GM18861 (cell line): ENCODE measurements at regions not wholly inside any gene's neighbourhood (a gene's known extent, or its start where the extent isn't known, plus 50 kb on each side); places are given as distances from the start of the nearest gene placed in this dataset.
A peak's percentile ranks its signal among the peaks of the same experiment; 100 is the strongest.

Source experiments
- ATAC-seq: cut with Tn5 transposase; IDR thresholded peaks from one replicate; pipeline ENCODE4 v1.9.1; 2021; ENCODE audit not compliant: unreplicated experiment

- peak; percentile 74 for ATAC-seq
Observed at GRCh38 chr5:117999939-118000549, 988.3 kb downstream of the DTWD2 start.

DNA sequence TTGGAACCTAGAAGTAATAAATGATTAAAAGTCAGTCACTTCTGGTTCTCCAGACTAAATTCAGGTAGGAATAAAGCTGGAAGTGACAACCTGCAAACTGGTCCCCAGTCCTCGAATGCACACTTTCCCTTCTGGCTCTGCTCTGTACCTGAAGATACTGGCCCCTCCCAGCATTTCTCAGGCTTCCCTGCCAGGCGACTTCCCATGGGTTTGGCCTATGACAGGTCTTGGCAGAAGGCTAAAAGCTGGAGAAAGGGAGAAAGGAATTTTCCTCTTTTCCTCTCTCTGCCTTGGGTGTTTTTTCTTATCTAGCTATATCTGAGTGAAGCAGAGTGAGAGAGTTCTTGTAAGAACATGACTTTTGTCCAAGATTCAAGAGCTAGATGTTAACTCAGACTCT is 1005.7 kb downstream of the DTWD2 start:
- ATAC-seq, result no peak

DNA sequence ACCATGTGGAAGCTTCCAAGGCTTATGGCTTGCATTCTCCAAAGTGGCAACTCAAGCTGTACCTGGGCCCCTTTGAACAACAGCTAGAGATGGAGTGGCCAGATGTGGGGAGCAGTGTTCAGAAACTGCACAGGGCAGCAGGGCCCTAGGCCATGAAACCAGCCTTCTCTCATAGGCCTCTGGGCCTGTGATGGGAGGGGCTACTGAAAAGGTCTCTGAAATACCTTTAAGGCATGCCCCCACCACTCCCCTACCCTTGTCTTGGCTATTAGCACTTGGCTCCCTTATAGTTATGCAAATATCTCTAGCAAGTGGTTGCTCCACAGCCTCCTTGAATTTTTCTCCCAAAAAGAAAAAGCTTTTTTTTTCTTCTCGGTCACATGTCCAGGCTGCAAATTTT is 1014.6 kb downstream of the DTWD2 start:
- ATAC-seq, result no peak

GRCh38 chr5:117955831-117956230 is 1032.5 kb downstream of the DTWD2 start:
- no peak for ATAC-seq

DNA sequence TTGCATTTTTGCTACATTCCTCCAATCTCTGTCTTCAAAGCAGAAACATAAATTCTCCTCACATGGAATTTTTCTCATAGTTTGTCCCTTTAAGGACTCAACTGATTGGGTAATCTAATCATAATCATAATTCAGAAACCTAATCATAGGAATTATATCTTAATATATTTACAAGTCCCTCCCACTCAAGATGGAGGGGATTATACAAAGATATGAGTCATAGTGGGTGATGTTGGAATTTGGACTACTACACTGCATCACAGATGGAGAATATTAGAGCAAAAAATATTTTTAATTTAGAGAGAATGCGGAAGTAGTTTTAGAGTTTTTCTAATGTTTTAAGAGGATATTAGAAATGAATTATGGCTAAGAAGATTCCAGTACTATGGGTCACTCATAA is 1034.0 kb downstream of the DTWD2 start:
- no peak for ATAC-seq

DNA sequence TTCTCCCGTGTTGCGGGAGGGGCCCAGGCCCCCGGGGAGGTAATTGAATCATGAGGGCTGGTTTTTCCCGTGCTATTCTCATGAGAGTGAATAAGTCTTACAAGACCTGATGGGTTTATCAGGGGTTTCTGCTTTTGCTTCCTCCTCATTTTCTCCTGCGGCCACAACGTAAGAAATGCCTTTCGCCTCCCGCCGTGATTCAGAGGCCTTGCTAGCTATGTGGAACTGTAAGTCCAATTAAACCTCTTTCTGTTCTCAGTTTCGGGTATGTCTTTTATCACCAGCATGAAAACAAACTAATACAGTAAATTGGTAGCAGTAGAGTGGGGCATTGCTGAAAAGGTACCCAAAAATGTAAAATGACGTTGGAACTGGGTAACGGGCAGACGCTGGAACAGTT is 1035.1 kb downstream of the DTWD2 start:
- no peak for ATAC-seq

DNA sequence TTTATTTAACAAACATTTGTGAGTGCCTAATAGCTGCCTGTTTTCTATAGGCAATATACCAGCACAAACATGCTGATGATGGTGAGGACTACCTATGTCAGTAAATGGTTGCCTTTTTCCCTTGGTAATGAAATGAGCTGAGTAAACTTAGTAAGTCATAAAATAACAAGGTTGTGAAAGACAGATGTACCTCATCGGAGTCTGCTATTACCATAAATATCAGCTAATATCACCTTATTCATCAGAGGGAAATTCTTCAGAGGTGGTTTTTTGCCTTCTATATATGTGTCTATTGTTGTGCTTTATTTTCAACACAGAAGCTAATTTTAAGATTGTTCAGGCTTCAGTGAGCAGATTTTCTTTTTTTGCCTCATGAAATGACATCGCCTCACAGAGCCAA is 1040.5 kb downstream of the DTWD2 start:
- ATAC-seq, result no peak

DNA sequence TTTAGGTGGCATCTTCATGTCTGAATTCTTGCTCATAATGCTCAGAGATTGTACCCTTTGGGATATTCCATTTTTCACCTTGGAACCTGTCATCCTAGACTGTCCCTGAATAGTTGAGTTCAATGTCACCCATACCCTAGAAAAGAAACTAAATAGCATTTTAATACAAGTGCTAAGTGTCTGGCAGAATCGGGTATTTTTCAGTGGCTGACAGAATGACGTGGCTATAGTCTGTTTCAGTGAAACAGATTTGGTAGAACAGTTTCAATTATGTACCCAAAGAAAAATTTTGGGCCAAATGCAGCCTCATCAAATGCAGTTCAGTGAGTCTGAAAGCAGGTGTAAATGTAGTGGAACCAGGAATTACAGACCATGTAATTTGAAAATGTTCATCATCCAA is 1041.2 kb downstream of the DTWD2 start:
- no peak for ATAC-seq

GRCh38 chr5:117945258-117945657 is 1043.1 kb downstream of the DTWD2 start:
- ATAC-seq, result no peak

DNA sequence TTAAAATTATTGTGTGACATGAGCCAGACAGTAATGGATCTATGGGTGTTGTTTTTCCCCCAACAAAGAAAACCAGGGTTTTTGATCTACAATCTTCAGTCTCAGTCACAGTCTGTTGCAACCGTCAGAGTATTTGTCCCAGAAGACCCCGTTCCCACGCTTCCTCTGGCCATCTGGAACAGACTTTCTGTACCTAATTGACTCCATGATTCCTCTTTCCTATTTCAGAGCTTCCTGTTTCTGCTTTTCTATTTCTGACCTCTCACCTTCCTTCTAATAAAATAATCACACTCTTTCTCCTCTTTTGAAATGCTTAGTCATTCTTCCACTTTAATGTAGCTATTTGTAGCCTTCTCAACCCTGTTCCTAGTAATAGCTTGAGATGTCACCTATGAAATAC is 1044.8 kb downstream of the DTWD2 start:
- no peak for ATAC-seq

- ATAC-seq, result no peak
Observed at GRCh38 chr5:117942861-117943519, 1045.4 kb downstream of the DTWD2 start.

DNA sequence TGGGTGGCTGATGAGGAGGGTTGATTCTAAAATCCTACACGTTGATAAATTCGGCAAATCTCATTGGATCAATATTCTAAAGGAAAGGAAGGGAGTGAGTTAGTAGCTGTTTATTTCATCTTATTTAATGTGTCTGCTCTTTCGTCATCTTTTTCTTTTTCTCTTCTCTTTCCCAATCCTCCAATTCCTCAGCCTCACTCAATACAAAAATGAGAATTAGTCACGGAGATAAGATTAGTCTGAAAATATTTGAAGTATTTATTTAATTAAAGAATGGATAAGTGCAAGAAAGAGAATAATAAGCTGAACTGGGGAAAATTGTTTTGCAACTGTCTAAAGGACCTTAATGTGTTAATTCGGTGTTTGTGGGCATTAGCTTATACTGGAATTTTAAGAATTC is 1095.1 kb downstream of the DTWD2 start:
- ATAC-seq, result no peak

DNA sequence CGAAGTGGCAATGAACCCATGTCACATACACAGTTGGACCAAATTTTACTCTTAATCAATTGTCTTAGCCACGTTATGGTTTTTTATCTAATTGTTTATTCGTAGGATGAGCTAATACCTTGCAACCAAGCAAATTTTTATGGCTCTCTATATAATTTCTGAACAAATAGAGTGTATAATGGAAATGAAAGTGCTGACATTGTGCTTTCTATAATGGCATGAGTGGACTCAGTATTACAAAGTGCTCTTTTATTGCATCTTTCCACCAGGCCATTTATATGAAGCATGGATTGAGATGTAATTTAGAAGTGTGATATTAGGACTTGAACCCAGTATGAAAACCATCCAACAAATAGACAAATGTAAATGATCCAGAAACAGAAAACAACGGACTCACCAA is 1096.0 kb downstream of the DTWD2 start:
- ATAC-seq, result no peak

- ATAC-seq, result no peak
Observed at GRCh38 chr5:117889596-117889995, 1098.8 kb downstream of the DTWD2 start.

GRCh38 chr5:117888688-117889087 is 1099.7 kb downstream of the DTWD2 start:
- peak; percentile 73 for ATAC-seq

DNA sequence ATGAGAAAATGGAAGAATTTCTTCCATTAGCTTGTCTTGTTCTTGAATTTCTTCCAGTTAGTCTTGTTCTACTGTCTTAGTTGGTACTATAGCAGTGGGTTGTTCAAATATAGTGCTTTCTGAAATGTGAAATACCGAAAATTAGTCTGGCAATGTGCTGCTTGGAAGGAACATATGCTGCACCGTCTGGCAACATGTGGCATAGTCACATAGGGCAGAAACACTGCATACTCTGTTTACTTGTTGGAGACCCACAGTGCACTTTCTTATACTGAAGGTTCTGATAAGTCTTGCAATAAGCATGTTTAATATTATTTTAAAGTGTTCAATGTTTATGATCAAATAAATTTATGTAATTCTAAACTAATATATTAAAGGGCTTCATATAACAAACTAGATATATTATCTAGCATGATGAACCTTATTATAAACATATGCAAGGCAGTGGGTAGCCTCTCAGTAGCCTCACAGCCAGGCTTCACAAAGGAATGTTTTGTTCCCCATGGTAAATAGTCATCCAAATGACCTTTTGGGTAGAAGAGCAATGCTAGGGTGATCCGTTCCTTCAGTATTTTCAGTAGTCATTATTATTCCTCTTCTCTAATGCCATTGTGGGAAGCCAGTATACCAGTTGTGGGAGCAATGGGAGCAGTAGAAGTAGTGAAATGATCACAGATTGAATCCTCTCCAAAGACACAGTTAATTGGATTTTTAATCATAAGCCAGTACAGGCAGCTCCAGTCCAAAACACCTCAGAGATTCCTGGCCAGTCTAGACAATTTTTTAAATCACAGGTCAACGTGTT is 1106.7 kb downstream of the DTWD2 start:
- ATAC-seq, result no peak

DNA sequence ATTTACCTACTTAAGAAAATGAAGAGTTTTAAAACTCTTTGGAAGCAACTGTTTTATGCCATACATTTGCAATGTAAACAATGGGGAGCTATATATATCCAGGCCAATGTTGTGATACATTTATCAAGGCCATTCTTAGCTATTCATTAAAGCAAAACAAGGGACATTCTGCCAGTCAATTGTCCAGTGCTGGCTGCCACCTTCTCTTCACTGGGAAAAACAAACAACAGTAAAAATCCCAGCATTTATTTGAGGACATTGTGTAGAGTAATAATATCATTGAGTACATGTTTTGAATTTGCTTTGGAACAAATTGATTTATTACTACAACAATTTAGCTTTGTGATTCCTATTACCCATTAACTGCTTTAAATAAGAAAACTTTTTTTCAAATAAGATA is 1107.4 kb downstream of the DTWD2 start:
- ATAC-seq, result no peak

- ATAC-seq, result no peak
Observed at GRCh38 chr5:117877731-117878130, 1110.6 kb downstream of the DTWD2 start.

DNA sequence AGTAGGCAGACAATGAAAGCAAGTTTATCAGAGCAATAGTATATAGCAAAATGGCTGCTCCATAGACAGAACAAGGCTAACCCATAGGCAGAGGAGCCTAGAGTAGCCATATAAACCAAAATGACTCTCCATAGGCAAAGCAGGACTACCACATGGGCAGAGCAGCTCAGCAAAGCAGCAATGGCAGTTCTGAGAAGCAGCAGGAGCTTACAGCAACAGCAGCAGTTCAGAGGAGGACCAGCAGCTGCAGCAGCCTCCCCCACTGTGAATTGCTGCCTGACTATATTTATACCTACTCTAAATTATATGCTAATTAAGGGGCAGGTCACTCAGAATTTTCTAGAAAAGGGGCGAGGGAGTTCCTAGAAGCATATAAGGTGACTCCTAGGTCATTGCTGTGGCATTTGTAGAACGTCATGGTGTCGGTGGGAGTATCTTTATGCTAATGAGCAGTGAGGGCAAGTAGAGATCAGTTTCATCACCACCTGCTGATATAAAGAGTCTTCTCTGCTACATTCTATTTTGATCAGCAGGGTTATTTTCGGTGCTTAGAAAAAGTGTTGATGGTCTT is 1115.5 kb downstream of the DTWD2 start:
- no peak for ATAC-seq

DNA sequence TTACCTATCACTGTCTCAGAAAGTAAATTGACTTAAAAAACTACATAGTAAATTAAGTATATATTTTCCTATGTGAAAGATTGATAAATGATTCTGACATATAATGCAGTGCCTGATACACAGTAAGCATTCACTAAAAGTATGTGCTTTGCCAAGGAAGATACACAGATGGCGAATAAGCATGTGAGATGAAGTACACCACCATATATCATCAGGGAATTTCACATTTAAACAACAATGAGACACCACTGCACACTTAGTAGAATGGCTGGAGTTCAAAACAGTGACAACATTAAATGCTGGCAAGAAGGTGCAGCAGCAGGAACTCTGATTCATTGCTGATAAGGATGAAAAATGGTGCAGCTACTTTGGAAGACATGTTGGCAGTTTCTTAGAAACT is 1118.8 kb downstream of the DTWD2 start:
- ATAC-seq, result no peak

DNA sequence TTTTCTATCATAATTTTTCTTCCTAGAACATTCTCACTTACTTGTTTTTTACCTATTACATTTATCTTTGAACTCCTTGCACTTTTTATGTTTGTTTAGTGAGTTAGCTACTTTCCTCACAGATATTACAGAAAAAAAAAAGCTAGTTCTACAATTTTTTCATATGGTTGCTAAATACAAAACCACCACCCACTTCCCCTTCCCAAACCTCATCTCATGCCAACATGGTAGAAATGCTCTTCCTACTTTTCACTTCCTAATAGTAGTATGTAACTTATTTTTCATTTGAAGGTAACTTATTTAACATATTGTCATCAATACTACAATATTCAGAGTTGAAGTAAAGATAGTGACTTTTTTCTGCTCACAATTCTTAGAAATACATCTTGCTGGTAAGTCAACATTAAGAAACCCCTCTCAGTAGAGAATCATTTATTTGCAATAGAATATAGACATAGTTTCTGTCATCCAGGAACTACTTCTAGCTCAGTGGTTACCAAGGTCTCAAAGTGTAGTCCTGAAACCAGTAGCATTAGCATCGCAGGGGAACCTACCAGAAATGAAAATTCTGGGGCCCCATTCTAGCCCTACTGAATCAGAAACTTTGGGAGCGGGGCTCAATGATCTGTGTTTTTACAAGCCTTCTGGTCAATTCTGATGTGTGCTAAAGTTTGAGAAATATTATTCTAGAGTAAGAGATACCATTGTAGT is 1124.6 kb downstream of the DTWD2 start:
- no peak for ATAC-seq
